Activated B cell treated with CpG ODN at 0.5 μM for 24 hours (primary cell): ENCODE measurements at regions not wholly inside any gene's neighbourhood (a gene's known extent, or its start where the extent isn't known, plus 50 kb on each side); places are given as distances from the start of the nearest gene placed in this dataset.

Experiments
- ATAC-seq: fragments of 200-7000 bp; cut with Tn5 transposase; one replicate; pipeline ENCODE4 v1.10.0; 2021; ENCODE audit warnings: low read depth, mild to moderate bottlenecking, moderate library complexity
- CTCF ChIA-PET: fragments of 350-600 bp; sonication (Branson Sonifier 250); formaldehyde crosslinking; loops from one replicate; lab custom pipeline; 2021; ENCODE audit warnings: antibody characterized with exemption; lab: Charles Lee
- POLR2A ChIA-PET: fragments of 350-600 bp; sonication (Branson Sonifier 250); formaldehyde crosslinking; loops from one replicate; lab custom pipeline; 2021; ENCODE audit warnings: antibody characterized with exemption; lab: Charles Lee
- DNase-seq: peaks from one replicate; pipeline ENCODE4 v3.0.0; 2022
- H3K27ac Mint-ChIP-seq: one replicate; pipeline ENCODE4 v1.8.0; 2020; ENCODE audit warnings: mixed read lengths
- H3K27me3 Mint-ChIP-seq: one replicate; pipeline ENCODE4 v1.8.0; 2021; ENCODE audit warnings: mixed read lengths
- H3K36me3 Mint-ChIP-seq: one replicate; pipeline ENCODE4 v1.8.0; 2021; ENCODE audit warnings: low read depth, mixed read lengths
- H3K4me1 Mint-ChIP-seq: one replicate; pipeline ENCODE4 v1.8.0; 2021; ENCODE audit warnings: mixed read lengths
- H3K4me3 Mint-ChIP-seq: one replicate; pipeline ENCODE4 v1.8.0; 2020; ENCODE audit warnings: mild to moderate bottlenecking, mixed read lengths
- H3K9me3 Mint-ChIP-seq: one replicate; pipeline ENCODE4 v1.8.0; 2020; ENCODE audit warnings: mixed read lengths
- intact Hi-C: fragments of 100-400 bp; cut with micrococcal nuclease; formaldehyde crosslinking; loops from one replicate; pipeline ENCODE4 v1.15.1; 2024
- TF ChIP-seq, protein P1 (sequence below): fragments of 200-600 bp; IDR thresholded peaks from one replicate; pipeline ENCODE4 v1.8.0; 2022; ENCODE audit warnings: antibody characterized with exemption, mild to moderate bottlenecking

DNA sequence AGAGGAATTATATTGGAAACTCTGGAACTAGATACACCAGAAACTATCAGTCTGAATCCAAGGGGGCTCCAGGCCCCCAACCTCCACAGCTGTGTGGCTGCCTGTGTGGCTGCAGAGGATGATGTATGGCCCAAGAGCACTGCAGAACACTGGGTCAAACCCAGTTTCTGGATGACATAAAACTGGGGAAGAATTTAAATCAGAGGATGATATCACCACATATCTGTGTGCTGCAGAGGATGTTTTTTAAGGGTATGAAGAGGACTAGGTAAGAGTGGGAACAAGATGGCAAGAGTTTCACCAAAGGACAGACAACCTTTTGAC is 226.4 kb downstream of the SUCLA2 start:
- Mint-ChIP-seq H3K27me3 (peaks cover 9% of the 10 kb centered on the region), H3K4me1 (no peaks in the 10 kb centered on the region), H3K9me3 (peaks cover 8% of the 10 kb centered on the region), H3K36me3 (no peaks in the 10 kb centered on the region), H3K4me3 (no peak overlapping the region), H3K27ac (no peak overlapping the region)
- intact Hi-C loops, result loop anchor here (1.0 to 10.0 kb wide), 6 partner anchors 800 to 1282 kb away; no protein-coding TSS in a partner anchor
- ChIA-PET CTCF (interaction anchor here (1.0 to 1.1 kb wide), 2 partner anchors 801 to 942 kb away, joined by 3 read pairs; no protein-coding TSS in a partner anchor), POLR2A (no interaction called here)
- TF ChIP-seq, protein P1, sequence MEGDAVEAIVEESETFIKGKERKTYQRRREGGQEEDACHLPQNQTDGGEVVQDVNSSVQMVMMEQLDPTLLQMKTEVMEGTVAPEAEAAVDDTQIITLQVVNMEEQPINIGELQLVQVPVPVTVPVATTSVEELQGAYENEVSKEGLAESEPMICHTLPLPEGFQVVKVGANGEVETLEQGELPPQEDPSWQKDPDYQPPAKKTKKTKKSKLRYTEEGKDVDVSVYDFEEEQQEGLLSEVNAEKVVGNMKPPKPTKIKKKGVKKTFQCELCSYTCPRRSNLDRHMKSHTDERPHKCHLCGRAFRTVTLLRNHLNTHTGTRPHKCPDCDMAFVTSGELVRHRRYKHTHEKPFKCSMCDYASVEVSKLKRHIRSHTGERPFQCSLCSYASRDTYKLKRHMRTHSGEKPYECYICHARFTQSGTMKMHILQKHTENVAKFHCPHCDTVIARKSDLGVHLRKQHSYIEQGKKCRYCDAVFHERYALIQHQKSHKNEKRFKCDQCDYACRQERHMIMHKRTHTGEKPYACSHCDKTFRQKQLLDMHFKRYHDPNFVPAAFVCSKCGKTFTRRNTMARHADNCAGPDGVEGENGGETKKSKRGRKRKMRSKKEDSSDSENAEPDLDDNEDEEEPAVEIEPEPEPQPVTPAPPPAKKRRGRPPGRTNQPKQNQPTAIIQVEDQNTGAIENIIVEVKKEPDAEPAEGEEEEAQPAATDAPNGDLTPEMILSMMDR, result no peak
- ATAC-seq, result no peak
- no peak for DNase-seq

DNA sequence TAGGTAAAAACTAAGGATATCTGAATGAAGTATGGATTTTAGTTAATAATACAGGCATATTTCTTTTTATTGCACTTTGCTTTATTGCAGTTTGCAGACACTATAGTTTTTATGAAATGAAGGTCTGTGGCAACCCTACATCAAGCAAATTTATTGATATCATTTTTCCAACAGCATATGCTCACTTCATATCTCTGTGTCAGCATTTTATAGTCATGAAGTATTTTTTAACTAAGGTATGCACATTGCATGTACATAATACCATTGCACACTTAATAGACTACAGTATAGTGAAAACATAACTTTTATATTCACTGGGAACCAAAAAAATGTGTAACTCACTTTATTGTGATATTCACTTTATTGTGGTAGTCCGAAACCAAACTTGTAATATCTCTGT is 236.3 kb downstream of the SUCLA2 start:
- TF ChIP-seq, protein P1, result no peak
- intact Hi-C loops, result no loop called here
- H3K4me3 Mint-ChIP-seq, result no peak overlapping the region
- ATAC-seq, result no peak
- H3K27me3 Mint-ChIP-seq, result peaks cover 7% of the 10 kb centered on the region
- ChIA-PET CTCF (no interaction called here), POLR2A (no interaction called here)
- H3K27ac Mint-ChIP-seq, result no peak overlapping the region
- DNase-seq, result no peak
- no peaks in the 10 kb centered on the region for H3K36me3 Mint-ChIP-seq
- H3K9me3 Mint-ChIP-seq, result no peaks in the 10 kb centered on the region
- H3K4me1 Mint-ChIP-seq, result no peaks in the 10 kb centered on the region

DNA sequence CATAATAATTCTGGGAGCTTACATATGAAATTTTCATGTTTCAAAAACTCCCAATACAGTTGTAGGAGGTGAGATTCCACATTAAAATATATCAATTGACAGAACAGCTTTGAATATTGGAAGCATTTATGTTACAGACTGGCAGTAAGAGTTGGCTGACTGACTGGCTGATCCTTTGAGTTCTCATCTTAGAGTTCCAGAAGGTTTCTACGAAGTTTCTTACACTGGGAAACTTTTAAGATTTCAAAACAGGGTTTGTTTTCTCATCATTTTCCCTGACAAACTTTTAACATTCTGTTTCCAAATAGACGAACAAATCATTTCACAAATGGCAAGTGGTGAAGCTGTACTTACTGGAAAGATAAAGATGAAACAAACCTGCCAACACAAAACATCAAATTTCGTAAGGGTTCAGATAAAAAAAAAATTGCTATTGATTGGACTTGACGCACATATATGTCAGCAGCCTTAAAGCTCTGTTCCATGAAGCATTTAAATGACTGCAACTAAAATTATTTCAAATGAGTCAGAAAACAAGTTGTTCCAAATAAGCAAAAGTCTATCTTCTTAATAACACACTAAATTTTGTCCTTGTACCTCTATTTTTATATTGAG is 243.5 kb downstream of the SUCLA2 start:
- no peaks in the 10 kb centered on the region for H3K36me3 Mint-ChIP-seq
- no peak for ATAC-seq
- peaks cover 3% of the 10 kb centered on the region for H3K27me3 Mint-ChIP-seq
- H3K27ac Mint-ChIP-seq, result no peak overlapping the region
- H3K4me3 Mint-ChIP-seq, result no peak overlapping the region
- CTCF ChIA-PET, result interaction anchor here (0.6 kb wide), 1 partner anchor 925 kb away, joined by 3 read pairs; no protein-coding TSS in a partner anchor
- peaks cover 2% of the 10 kb centered on the region for H3K9me3 Mint-ChIP-seq
- POLR2A ChIA-PET, result no interaction called here
- DNase-seq, result no peak
- intact Hi-C loops, result no loop called here
- no peaks in the 10 kb centered on the region for H3K4me1 Mint-ChIP-seq
- TF ChIP-seq, protein P1, result no peak

DNA sequence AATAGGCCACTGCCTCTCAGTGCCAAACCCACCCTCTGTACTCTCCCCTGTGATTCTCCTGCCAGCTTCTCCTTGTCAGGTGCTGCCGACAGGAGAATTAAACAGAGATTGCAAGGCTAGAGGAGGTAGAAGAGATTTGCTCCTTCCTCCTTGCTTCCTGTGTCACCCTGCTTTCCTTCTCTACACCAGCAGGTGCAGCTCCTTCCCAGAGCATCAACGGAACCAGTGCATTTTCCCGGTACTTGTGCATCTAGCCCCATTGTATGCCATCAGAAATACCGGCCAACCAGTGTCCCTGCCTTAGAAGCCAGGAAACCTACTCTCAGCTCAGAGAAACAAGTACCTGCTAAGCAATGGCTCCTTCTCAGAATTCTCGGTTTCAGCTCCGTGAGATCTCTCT is 253.2 kb downstream of the SUCLA2 start:
- no peak for ATAC-seq
- Mint-ChIP-seq H3K4me1 (no peaks in the 10 kb centered on the region), H3K27me3 (peaks cover 9% of the 10 kb centered on the region), H3K36me3 (no peaks in the 10 kb centered on the region), H3K4me3 (no peak overlapping the region), H3K27ac (no peak overlapping the region), H3K9me3 (no peaks in the 10 kb centered on the region)
- intact Hi-C loops, result no loop called here
- TF ChIP-seq, protein P1, result no peak
- ChIA-PET CTCF (no interaction called here), POLR2A (no interaction called here)
- no peak for DNase-seq

DNA sequence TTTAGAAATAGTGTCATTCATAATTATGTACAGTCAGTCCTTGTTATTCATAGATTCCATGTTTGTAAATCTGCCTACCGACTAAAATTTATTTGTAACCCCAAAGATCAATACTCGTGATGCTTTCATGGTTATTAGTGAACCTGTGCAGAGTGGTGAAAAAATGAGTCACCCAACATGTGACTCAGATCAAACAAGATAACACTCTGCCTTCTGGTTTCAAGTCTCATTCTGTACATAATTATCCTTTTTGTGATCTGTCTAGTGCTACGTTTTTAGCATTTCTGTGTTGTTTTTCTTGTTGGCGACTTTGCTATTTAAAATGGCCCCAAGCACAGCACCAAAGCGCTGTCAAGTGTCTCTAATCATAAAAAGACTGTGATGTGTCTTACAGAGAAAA is 274.7 kb downstream of the SUCLA2 start:
- no peaks in the 10 kb centered on the region for H3K4me1 Mint-ChIP-seq
- no peaks in the 10 kb centered on the region for H3K27me3 Mint-ChIP-seq
- no peak overlapping the region for H3K4me3 Mint-ChIP-seq
- no peak overlapping the region for H3K27ac Mint-ChIP-seq
- peaks cover 2% of the 10 kb centered on the region for H3K9me3 Mint-ChIP-seq
- no peak for DNase-seq
- ChIA-PET CTCF (no interaction called here), POLR2A (no interaction called here)
- intact Hi-C loops, result no loop called here
- no peak for ATAC-seq
- TF ChIP-seq, protein P1, result no peak
- no peaks in the 10 kb centered on the region for H3K36me3 Mint-ChIP-seq
